GM12878 (cell line): ENCODE measurements at regions not wholly inside any gene's neighbourhood (a gene's known extent, or its start where the extent isn't known, plus 50 kb on each side); places are given as distances from the start of the nearest gene placed in this dataset.
A peak's percentile ranks its signal among the peaks of the same experiment; 100 is the strongest.

Source experiments
- ATAC-seq: fragments of 200-7000 bp; cut with Tn5 transposase; 3 replicates; pipeline ENCODE4 v1.9.1; 2020; ENCODE audit warnings: mild to moderate bottlenecking, moderate library complexity
- BruUV-seq: library from RNA; stranded (reverse); fragments of 400-500 nt; replicated peaks from 2 replicates; lab custom pipeline; 2021; lab: Mats Ljungman, UMichigan
- CTCF ChIA-PET: fragments of 300-600 bp; sonication (Branson Sonifier 250); formaldehyde crosslinking; extraction: SDS; loops from one replicate; lab custom pipeline; 2021; ENCODE audit warnings: inconsistent platforms; lab: Yijun Ruan, JAX
- POLR2A ChIA-PET: fragments of 350-600 bp; formaldehyde crosslinking; extraction: SDS; loops from one replicate; lab custom pipeline; 2021; ENCODE audit warnings: inconsistent platforms; lab: Charles Lee
- RAD21 ChIA-PET: fragments of 300-600 bp; sonication (Branson Sonifier 250); formaldehyde crosslinking; loops from one replicate; lab custom pipeline; 2023; ENCODE audit warnings: antibody characterized with exemption; ENCODE audit not compliant: unreplicated experiment; lab: Charles Lee
- SMC1A ChIA-PET: fragments of 300-600 bp; sonication (Branson Sonifier 250); formaldehyde crosslinking; loops from one replicate; lab custom pipeline; 2023; ENCODE audit not compliant: unreplicated experiment, uncharacterized antibody; lab: Charles Lee
- DNase-seq: peaks from one replicate; pipeline ENCODE4 v3.0.0-alpha.2; 2011; ENCODE audit warnings: low read depth, low spot score
- FAIRE-seq: peaks from 3 replicates; lab custom pipeline; 2011; peaks lifted over from hg19 to GRCh38; lab: Jason Lieb, UNC
- H2AFZ ChIP-seq: 2 replicates; pipeline ENCODE4 v1.6.0; 2011; ENCODE audit warnings: low read depth, low read length, control low read depth; ENCODE audit not compliant: control insufficient read depth
- H3K27ac ChIP-seq: 2 replicates; pipeline ENCODE4 v1.5.1; 2011; ENCODE audit warnings: control low read depth; ENCODE audit not compliant: control insufficient read depth, insufficient read depth
- H3K27me3 ChIP-seq, 2 experiments: replicated peaks in 1 of 2; 2 replicates each; pipeline versions ENCODE4 v1.6.0 to v1.6.1; 2011; ENCODE audit warnings: low read length in 1 of 2; ENCODE audit not compliant: control insufficient read depth in 2 of 2, insufficient read depth in 2 of 2
- H3K36me3 ChIP-seq, 2 experiments: 2 replicates each; pipeline ENCODE4 v1.5.1; 2011; ENCODE audit warnings: low read length in 1 of 2; ENCODE audit not compliant: control insufficient read depth in 2 of 2, insufficient read depth in 2 of 2
- H3K4me1 ChIP-seq: 2 replicates; pipeline ENCODE4 v1.6.1; 2011; ENCODE audit warnings: mild to moderate bottlenecking, low read length, moderate library complexity, mixed read lengths; ENCODE audit not compliant: control insufficient read depth, insufficient read depth
- H3K4me2 ChIP-seq: 2 replicates; pipeline ENCODE4 v1.6.0; 2011; ENCODE audit warnings: control low read depth; ENCODE audit not compliant: control insufficient read depth, insufficient read depth
- H3K4me3 ChIP-seq: fragments of 200-600 bp; sonication (generic); 2 replicates; pipeline ENCODE4 v1.5.1; 2016
- H3K79me2 ChIP-seq: 2 replicates; pipeline ENCODE4 v1.6.0; 2011; ENCODE audit warnings: low read length; ENCODE audit not compliant: control insufficient read depth, insufficient read depth
- H3K9ac ChIP-seq: 2 replicates; pipeline ENCODE4 v1.8.0; 2011; ENCODE audit warnings: low read length, control low read depth, mixed read lengths; ENCODE audit not compliant: control insufficient read depth, insufficient read depth
- H3K9me3 ChIP-seq: replicated peaks from 3 replicates; pipeline ENCODE4 v1.5.1; 2011; ENCODE audit warnings: mild to moderate bottlenecking, low read length; ENCODE audit not compliant: control insufficient read depth, insufficient read depth
- H4K20me1 ChIP-seq: 2 replicates; pipeline ENCODE4 v1.6.0; 2011; ENCODE audit not compliant: control insufficient read depth, insufficient read depth
- ATF2 ChIP-seq: IDR thresholded peaks from 2 replicates; pipeline ENCODE4 v1.6.1; 2012; ENCODE audit warnings: low read length, inconsistent platforms
- KDM1A ChIP-seq: fragments of 200-600 bp; sonication (generic); IDR thresholded peaks from 2 replicates; pipeline ENCODE4 v1.6.1; 2016; ENCODE audit warnings: borderline replicate concordance
- ZNF217 ChIP-seq: fragments of 450-650 bp; IDR thresholded peaks from 2 replicates; pipeline ENCODE4 v1.6.1; 2017; ENCODE audit warnings: antibody characterized with exemption, mild to moderate bottlenecking
- WGBS: methylation state at CpG from one replicate; pipeline ENCODE4 v1.1.6; 2016; ENCODE audit warnings: low lambda C conversion rate; ENCODE audit not compliant: insufficient replicate concordance, insufficient coverage; ENCODE audit errors: missing lambda C conversion rate; 5-methylcytosine and 5-hydroxymethylcytosine counted together
- in situ Hi-C: fragments of 300-500 bp; cut with MboI; formaldehyde crosslinking; loops from 9 replicates; pipeline ENCODE4 v1.14.3; 2018; ENCODE audit warnings: mixed read lengths
- intact Hi-C: fragments of 100-400 bp; cut with micrococcal nuclease; formaldehyde crosslinking; loops from one replicate; pipeline ENCODE4 v1.14.2; 2022; ENCODE audit not compliant: unreplicated experiment

GRCh38 chr10:6306917-6307316, 104.2 kb downstream of the PFKFB3 start:
- no peaks in the 10 kb centered on the region for H3K36me3 ChIP-seq
- ChIA-PET POLR2A (interaction anchor here (1.5 kb wide), 1 partner anchor 16 kb away, joined by 3 read pairs; no protein-coding TSS in a partner anchor), CTCF (no interaction called here), RAD21 (interaction anchor here (0.7 kb wide), 1 partner anchor 12 kb away, joined by 3 read pairs; no protein-coding TSS in a partner anchor), SMC1A (interaction anchor here (0.9 kb wide), 1 partner anchor 41 kb away, joined by 3 read pairs; no protein-coding TSS in a partner anchor)
- H3K27ac ChIP-seq, result no peak overlapping the region
- DNase-seq (no peak), ATAC-seq (no peak), FAIRE-seq (no peak)
- H3K9ac ChIP-seq, result no peak overlapping the region
- H4K20me1 ChIP-seq, result no peaks in the 10 kb centered on the region
- no peaks in the 10 kb centered on the region for H3K4me1 ChIP-seq
- in situ Hi-C loops (no loop called here), intact Hi-C loops (no loop called here)
- H3K4me3 ChIP-seq, result no peak overlapping the region
- no peaks in the 10 kb centered on the region for H3K27me3 ChIP-seq
- WGBS, result 27% methylated on average over 4 of the region's 4 CpGs
- BruUV-seq, result no TSS peak
- TF ChIP-seq ATF2 (no peak), ZNF217 (peak; percentile 50; the same call in 1 of the 2 replicates)
- H3K4me2 ChIP-seq, result no peak overlapping the region
- no peaks in the 10 kb centered on the region for H3K79me2 ChIP-seq
- no peaks in the 10 kb centered on the region; the same call in 2 of the 3 replicates for H3K9me3 ChIP-seq
- no peak overlapping the region for H2AFZ ChIP-seq

DNA sequence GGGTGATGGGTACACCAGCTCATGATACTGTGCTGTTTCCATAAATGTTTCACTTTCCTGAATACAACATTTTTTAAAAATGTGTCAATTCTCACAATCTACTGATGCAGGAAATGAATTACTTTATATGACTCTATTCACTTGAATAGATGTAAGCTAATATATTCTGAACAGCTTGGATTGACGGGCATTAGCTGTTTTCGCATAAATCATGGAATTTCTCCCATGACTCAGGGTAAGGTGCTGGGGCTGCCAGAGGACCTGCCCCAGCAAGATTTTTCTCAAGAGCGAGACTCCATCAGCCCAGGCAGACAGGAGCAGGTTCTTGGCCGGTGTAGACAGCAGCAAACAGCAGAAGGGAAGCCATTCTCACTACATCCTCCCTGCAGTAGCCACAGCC, 107.1 kb downstream of the PFKFB3 start:
- POLR2A ChIA-PET, result interaction anchor here (1.0 kb wide), 1 partner anchor 10 kb away, joined by 4 read pairs; no protein-coding TSS in a partner anchor
- no peak overlapping the region for H3K4me3 ChIP-seq
- 0 out of 4 replicates have a peak, but pooled peaks cover 0 to 4% of the 10 kb centered on the region in 2 experiments for H3K27me3 ChIP-seq
- H3K4me2 ChIP-seq, result no peak overlapping the region
- ATAC-seq (no peak), FAIRE-seq (no peak), DNase-seq (no peak)
- RAD21 ChIA-PET, result interaction anchor here (0.7 kb wide), 1 partner anchor 38 kb away, joined by 3 read pairs; no protein-coding TSS in a partner anchor
- H3K79me2 ChIP-seq, result no peaks in the 10 kb centered on the region
- H3K9ac ChIP-seq, result no peak overlapping the region
- WGBS, result 76% methylated on average over 4 of the region's 4 CpGs
- H3K27ac ChIP-seq, result no peak overlapping the region
- no peaks in the 10 kb centered on the region for H3K4me1 ChIP-seq
- SMC1A ChIA-PET, result interaction anchor here (0.6 to 6.0 kb wide), 5 partner anchors 8 to 92 kb away, joined by 4 to 63 read pairs (median 6); no protein-coding TSS in a partner anchor
- no peaks in the 10 kb centered on the region for H4K20me1 ChIP-seq
- in situ Hi-C loops (no loop called here), intact Hi-C loops (no loop called here)
- TF ChIP-seq KDM1A, result no peak
- BruUV-seq, result no TSS peak
- H3K36me3 ChIP-seq, result no peaks in the 10 kb centered on the region
- no peaks in the 10 kb centered on the region; the same call in 2 of the 3 replicates for H3K9me3 ChIP-seq
- CTCF ChIA-PET, result interaction anchor here (0.6 to 3.2 kb wide), 2 partner anchors 9 to 107 kb away, joined by 3 to 9 read pairs; no protein-coding TSS in a partner anchor
- H2AFZ ChIP-seq, result no peak overlapping the region
